Panc1 (cell line): ENCODE measurements at regions not wholly inside any gene's neighbourhood (a gene's known extent, or its start where the extent isn't known, plus 50 kb on each side); places are given as distances from the start of the nearest gene placed in this dataset.
A peak's percentile ranks its signal among the peaks of the same experiment; 100 is the strongest.

ENCODE experiments used
- ATAC-seq: fragments of 200-7000 bp; cut with Tn5 transposase; 2 replicates; pipeline ENCODE4 v1.9.1; 2020; ENCODE audit warnings: mild to moderate bottlenecking, moderate library complexity
- BruUV-seq: library from RNA; stranded (reverse); fragments of 400-500 nt; replicated peaks from 2 replicates; lab custom pipeline; 2021; lab: Mats Ljungman, UMichigan
- CTCF ChIA-PET: fragments of 300-600 bp; sonication (Branson Sonifier 250); formaldehyde crosslinking; loops from one replicate; lab custom pipeline; 2022; ENCODE audit warnings: antibody characterized with exemption; lab: Charles Lee
- POLR2A ChIA-PET: fragments of 300-600 bp; sonication (Branson Sonifier 250); formaldehyde crosslinking; loops from one replicate; lab custom pipeline; 2022; ENCODE audit warnings: antibody characterized with exemption; lab: Charles Lee
- DNase-seq: peaks from one replicate; pipeline ENCODE4 v3.0.0-alpha.2; 2010; ENCODE audit warnings: low read depth, low spot score
- H3K27ac ChIP-seq: 2 replicates; pipeline ENCODE4 v1.5.1; 2011; ENCODE audit warnings: mild to moderate bottlenecking, low read length, inconsistent platforms
- H3K27me3 ChIP-seq: fragments of 200-500 bp; sonication (Bioruptor generic); 2 replicates; pipeline ENCODE4 v1.6.0; 2014; ENCODE audit warnings: low read length, inconsistent platforms; ENCODE audit not compliant: control insufficient read depth, insufficient read depth
- H3K36me3 ChIP-seq: fragments of 200-500 bp; sonication (Bioruptor generic); 2 replicates; pipeline ENCODE4 v1.5.1; 2014; ENCODE audit warnings: inconsistent platforms, mild to moderate bottlenecking, low read length, moderate library complexity; ENCODE audit not compliant: control insufficient read depth, insufficient read depth
- H3K4me1 ChIP-seq: 2 replicates; pipeline ENCODE4 v1.5.1; 2011; ENCODE audit warnings: inconsistent platforms, mild to moderate bottlenecking, low read length, moderate library complexity; ENCODE audit not compliant: control insufficient read depth, insufficient read depth
- H3K4me3 ChIP-seq, 2 experiments: 2 replicates each; pipeline ENCODE4 v1.5.1; 2011 to 2012; ENCODE audit warnings: low read depth in 2 of 2, low read length in 2 of 2, mild to moderate bottlenecking in 2 of 2, inconsistent platforms in 1 of 2, moderate library complexity in 1 of 2
- H3K9me3 ChIP-seq: fragments of 200-500 bp; sonication (Bioruptor generic); 2 replicates; pipeline ENCODE4 v1.5.1; 2014; ENCODE audit warnings: low read depth, mild to moderate bottlenecking, inconsistent platforms, low read length, moderate library complexity; ENCODE audit not compliant: control insufficient read depth, insufficient read depth
- CTCF ChIP-seq: fragments of 450-650 bp; IDR thresholded peaks from 2 replicates; pipeline ENCODE4 v1.5.1; 2017; ENCODE audit warnings: mild to moderate bottlenecking
- POLR2AphosphoS5 ChIP-seq: IDR thresholded peaks from 2 replicates; pipeline ENCODE4 v1.6.1; 2012; ENCODE audit warnings: mild to moderate bottlenecking, low read depth, low read length, moderate library complexity
- REST ChIP-seq, 2 experiments: IDR thresholded peaks; 2 replicates each; pipeline ENCODE4 v1.6.1; 2011 to 2012; ENCODE audit warnings: low read depth in 2 of 2, control low read depth in 1 of 2, low read length in 1 of 2, mild to moderate bottlenecking in 1 of 2, moderate library complexity in 1 of 2; ENCODE audit not compliant: insufficient read depth in 1 of 2
- SIN3A ChIP-seq: IDR thresholded peaks from 2 replicates; pipeline ENCODE4 v1.6.1; 2012; ENCODE audit warnings: low read depth, mild to moderate bottlenecking, low read length, moderate library complexity, borderline replicate concordance; ENCODE audit not compliant: insufficient read depth
- TCF7L2 ChIP-seq: IDR thresholded peaks from 2 replicates; pipeline ENCODE4 v1.6.1; 2011; ENCODE audit warnings: mild to moderate bottlenecking, low read depth, low read length, inconsistent platforms
- in situ Hi-C: cut with HindIII; loops from 2 replicates; pipeline ENCODE4 v1.10.0; 2016; ENCODE audit warnings: low sequenced_read_pairs, low pct_unique_long_range_greater_than_20kb
- intact Hi-C: fragments of 100-400 bp; cut with micrococcal nuclease; formaldehyde crosslinking; loops from one replicate; pipeline ENCODE4 v1.10.0; 2022; ENCODE audit not compliant: unreplicated experiment

- DNase-seq (no peak), ATAC-seq (no peak)
- no peaks in the 10 kb centered on the region; the same call in 1 of the 2 replicates for H3K4me1 ChIP-seq
- H3K4me3 ChIP-seq = no peak overlapping the region
- ChIA-PET CTCF (no interaction called here), POLR2A (no interaction called here)
- no peaks in the 10 kb centered on the region for H3K27me3 ChIP-seq
- no peaks in the 10 kb centered on the region for H3K9me3 ChIP-seq
- BruUV-seq = no TSS peak
- in situ Hi-C loops (no loop called here), intact Hi-C loops (no loop called here)
- H3K27ac ChIP-seq = no peak overlapping the region
- TF ChIP-seq SIN3A = no peak
- H3K36me3 ChIP-seq = no peaks in the 10 kb centered on the region
These were observed 77.9 kb upstream of the RRP15 start for GRCh38 chr1:218207194-218207593.

- in situ Hi-C loops = no loop called here
- H3K27me3 ChIP-seq = no peaks in the 10 kb centered on the region
- POLR2A ChIA-PET = no interaction called here
- DNase-seq (peak; percentile 86), ATAC-seq (peak; percentile 83)
- H3K9me3 ChIP-seq = no peaks in the 10 kb centered on the region
- no peak overlapping the region for H3K4me3 ChIP-seq
- BruUV-seq = no TSS peak
- no peaks in the 10 kb centered on the region; the same call in 1 of the 2 replicates for H3K4me1 ChIP-seq
- intact Hi-C loops = no loop called here
- CTCF ChIA-PET = no interaction called here
- no peak for TF ChIP-seq POLR2AphosphoS5
- TF ChIP-seq TCF7L2 = no peak; the same call in 1 of the 2 replicates
- no peak for TF ChIP-seq REST (IDR thresholded peaks at IDR 0.05; ENCODE audit: insufficient read depth in 1 of 2, low read depth in 2 of 2, low read length in 1 of 2)
- no peak for TF ChIP-seq SIN3A
- no peak for TF ChIP-seq CTCF
- no peaks in the 10 kb centered on the region for H3K36me3 ChIP-seq
- no peak overlapping the region for H3K27ac ChIP-seq
These were observed 75.7 kb upstream of the RRP15 start for GRCh38 chr1:218209351-218209861.

GRCh38 chr1:218211241-218211640, 73.9 kb upstream of the RRP15 start:
- H3K9me3 ChIP-seq = no peaks in the 10 kb centered on the region
- ChIA-PET CTCF (no interaction called here), POLR2A (no interaction called here)
- TF ChIP-seq REST (IDR thresholded peaks at IDR 0.05; ENCODE audit: insufficient read depth in 1 of 2, low read depth in 2 of 2, low read length in 1 of 2) (no peak), TCF7L2 (no peak), SIN3A (no peak), POLR2AphosphoS5 (no peak), CTCF (no peak)
- ATAC-seq (no peak), DNase-seq (no peak)
- H3K4me1 ChIP-seq = no peaks in the 10 kb centered on the region; the same call in 1 of the 2 replicates
- BruUV-seq = no TSS peak
- H3K36me3 ChIP-seq = no peaks in the 10 kb centered on the region
- intact Hi-C loops (no loop called here), in situ Hi-C loops (no loop called here)
- H3K27ac ChIP-seq = no peak overlapping the region
- H3K4me3 ChIP-seq = no peak overlapping the region
- H3K27me3 ChIP-seq = peaks cover 2% of the 10 kb centered on the region; the same call in 1 of the 2 replicates
